HepG2 (cell line): ENCODE measurements at regions not wholly inside any gene's neighbourhood (a gene's known extent, or its start where the extent isn't known, plus 50 kb on each side); places are given as distances from the start of the nearest gene placed in this dataset.

Experiments used
- JUN ChIP-seq: sonication (generic); formaldehyde crosslinking; IDR thresholded peaks from 2 replicates; pipeline ENCODE4 v1.4.0; 2020; ENCODE audit warnings: mild to moderate bottlenecking, missing genetic modification reagents
- TAF15 ChIP-seq: fragments of 200-400 bp; formaldehyde crosslinking; IDR thresholded peaks from one replicate; pipeline ENCODE4 v1.6.1; 2018; ENCODE audit warnings: mild to moderate bottlenecking, low read depth, low read length; ENCODE audit not compliant: poor library complexity, severe bottlenecking
- ZNF644 ChIP-seq: IDR thresholded peaks from 2 replicates; pipeline ENCODE4 v1.6.1; 2016; ENCODE audit warnings: low read depth
- TF ChIP-seq, protein P1 (sequence below): sonication (generic); formaldehyde crosslinking; IDR thresholded peaks from 2 replicates; pipeline ENCODE4 v1.4.0; 2020; ENCODE audit warnings: mild to moderate bottlenecking, missing genetic modification reagents, borderline replicate concordance
- TF ChIP-seq, protein P2 (sequence below): sonication (generic); formaldehyde crosslinking; IDR thresholded peaks from 2 replicates; pipeline ENCODE4 v1.8.1; 2022; ENCODE audit warnings: mild to moderate bottlenecking, missing genetic modification reagents
- TF ChIP-seq, protein P3 (sequence below): sonication (generic); formaldehyde crosslinking; IDR thresholded peaks from 2 replicates; pipeline ENCODE4 v1.9.0; 2021; ENCODE audit warnings: missing genetic modification reagents, borderline replicate concordance
- TF ChIP-seq, protein P4 (sequence below): sonication (generic); formaldehyde crosslinking; IDR thresholded peaks from 2 replicates; pipeline ENCODE4 v1.5.1; 2020; ENCODE audit warnings: mild to moderate bottlenecking, missing genetic modification reagents, moderate library complexity

DNA sequence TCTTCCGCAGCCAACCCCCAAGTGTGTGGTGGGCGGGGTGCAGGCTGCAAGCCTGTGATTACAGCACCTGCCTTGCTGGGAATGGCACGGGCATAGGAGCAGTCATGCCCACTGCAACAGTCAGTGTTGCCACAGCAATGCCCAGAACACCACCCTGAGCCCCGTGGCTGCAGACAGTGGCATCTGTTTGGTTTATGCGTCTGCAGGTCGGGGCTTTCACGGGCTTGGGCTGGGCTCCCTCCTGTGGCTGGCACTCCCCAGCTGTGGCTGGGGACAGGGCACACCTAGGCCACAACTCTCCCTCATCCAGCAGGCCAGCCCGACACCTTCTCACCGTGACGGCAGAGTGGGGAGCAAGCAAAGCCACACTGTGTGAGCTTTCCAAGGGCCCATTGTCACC lies 115.3 kb upstream of the C1QTNF9B start (continued):
- TF ChIP-seq, protein P1, sequence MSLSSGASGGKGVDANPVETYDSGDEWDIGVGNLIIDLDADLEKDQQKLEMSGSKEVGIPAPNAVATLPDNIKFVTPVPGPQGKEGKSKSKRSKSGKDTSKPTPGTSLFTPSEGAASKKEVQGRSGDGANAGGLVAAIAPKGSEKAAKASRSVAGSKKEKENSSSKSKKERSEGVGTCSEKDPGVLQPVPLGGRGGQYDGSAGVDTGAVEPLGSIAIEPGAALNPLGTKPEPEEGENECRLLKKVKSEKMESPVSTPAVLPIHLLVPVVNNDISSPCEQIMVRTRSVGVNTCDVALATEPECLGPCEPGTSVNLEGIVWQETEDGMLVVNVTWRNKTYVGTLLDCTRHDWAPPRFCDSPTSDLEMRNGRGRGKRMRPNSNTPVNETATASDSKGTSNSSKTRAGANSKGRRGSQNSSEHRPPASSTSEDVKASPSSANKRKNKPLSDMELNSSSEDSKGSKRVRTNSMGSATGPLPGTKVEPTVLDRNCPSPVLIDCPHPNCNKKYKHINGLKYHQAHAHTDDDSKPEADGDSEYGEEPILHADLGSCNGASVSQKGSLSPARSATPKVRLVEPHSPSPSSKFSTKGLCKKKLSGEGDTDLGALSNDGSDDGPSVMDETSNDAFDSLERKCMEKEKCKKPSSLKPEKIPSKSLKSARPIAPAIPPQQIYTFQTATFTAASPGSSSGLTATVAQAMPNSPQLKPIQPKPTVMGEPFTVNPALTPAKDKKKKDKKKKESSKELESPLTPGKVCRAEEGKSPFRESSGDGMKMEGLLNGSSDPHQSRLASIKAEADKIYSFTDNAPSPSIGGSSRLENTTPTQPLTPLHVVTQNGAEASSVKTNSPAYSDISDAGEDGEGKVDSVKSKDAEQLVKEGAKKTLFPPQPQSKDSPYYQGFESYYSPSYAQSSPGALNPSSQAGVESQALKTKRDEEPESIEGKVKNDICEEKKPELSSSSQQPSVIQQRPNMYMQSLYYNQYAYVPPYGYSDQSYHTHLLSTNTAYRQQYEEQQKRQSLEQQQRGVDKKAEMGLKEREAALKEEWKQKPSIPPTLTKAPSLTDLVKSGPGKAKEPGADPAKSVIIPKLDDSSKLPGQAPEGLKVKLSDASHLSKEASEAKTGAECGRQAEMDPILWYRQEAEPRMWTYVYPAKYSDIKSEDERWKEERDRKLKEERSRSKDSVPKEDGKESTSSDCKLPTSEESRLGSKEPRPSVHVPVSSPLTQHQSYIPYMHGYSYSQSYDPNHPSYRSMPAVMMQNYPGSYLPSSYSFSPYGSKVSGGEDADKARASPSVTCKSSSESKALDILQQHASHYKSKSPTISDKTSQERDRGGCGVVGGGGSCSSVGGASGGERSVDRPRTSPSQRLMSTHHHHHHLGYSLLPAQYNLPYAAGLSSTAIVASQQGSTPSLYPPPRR (CRISPR knock-in tag) = no peak
- TF ChIP-seq TAF15 (no peak), JUN (no peak), ZNF644 (no peak)
- TF ChIP-seq, protein P2, sequence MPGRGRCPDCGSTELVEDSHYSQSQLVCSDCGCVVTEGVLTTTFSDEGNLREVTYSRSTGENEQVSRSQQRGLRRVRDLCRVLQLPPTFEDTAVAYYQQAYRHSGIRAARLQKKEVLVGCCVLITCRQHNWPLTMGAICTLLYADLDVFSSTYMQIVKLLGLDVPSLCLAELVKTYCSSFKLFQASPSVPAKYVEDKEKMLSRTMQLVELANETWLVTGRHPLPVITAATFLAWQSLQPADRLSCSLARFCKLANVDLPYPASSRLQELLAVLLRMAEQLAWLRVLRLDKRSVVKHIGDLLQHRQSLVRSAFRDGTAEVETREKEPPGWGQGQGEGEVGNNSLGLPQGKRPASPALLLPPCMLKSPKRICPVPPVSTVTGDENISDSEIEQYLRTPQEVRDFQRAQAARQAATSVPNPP (CRISPR knock-in tag) = no peak
- TF ChIP-seq, protein P3, sequence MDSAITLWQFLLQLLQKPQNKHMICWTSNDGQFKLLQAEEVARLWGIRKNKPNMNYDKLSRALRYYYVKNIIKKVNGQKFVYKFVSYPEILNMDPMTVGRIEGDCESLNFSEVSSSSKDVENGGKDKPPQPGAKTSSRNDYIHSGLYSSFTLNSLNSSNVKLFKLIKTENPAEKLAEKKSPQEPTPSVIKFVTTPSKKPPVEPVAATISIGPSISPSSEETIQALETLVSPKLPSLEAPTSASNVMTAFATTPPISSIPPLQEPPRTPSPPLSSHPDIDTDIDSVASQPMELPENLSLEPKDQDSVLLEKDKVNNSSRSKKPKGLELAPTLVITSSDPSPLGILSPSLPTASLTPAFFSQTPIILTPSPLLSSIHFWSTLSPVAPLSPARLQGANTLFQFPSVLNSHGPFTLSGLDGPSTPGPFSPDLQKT (CRISPR knock-in tag) = no peak
- TF ChIP-seq, protein P4, sequence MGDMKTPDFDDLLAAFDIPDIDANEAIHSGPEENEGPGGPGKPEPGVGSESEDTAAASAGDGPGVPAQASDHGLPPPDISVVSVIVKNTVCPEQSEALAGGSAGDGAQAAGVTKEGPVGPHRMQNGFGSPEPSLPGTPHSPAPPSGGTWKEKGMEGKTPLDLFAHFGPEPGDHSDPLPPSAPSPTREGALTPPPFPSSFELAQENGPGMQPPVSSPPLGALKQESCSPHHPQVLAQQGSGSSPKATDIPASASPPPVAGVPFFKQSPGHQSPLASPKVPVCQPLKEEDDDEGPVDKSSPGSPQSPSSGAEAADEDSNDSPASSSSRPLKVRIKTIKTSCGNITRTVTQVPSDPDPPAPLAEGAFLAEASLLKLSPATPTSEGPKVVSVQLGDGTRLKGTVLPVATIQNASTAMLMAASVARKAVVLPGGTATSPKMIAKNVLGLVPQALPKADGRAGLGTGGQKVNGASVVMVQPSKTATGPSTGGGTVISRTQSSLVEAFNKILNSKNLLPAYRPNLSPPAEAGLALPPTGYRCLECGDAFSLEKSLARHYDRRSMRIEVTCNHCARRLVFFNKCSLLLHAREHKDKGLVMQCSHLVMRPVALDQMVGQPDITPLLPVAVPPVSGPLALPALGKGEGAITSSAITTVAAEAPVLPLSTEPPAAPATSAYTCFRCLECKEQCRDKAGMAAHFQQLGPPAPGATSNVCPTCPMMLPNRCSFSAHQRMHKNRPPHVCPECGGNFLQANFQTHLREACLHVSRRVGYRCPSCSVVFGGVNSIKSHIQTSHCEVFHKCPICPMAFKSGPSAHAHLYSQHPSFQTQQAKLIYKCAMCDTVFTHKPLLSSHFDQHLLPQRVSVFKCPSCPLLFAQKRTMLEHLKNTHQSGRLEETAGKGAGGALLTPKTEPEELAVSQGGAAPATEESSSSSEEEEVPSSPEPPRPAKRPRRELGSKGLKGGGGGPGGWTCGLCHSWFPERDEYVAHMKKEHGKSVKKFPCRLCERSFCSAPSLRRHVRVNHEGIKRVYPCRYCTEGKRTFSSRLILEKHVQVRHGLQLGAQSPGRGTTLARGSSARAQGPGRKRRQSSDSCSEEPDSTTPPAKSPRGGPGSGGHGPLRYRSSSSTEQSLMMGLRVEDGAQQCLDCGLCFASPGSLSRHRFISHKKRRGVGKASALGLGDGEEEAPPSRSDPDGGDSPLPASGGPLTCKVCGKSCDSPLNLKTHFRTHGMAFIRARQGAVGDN (CRISPR knock-in tag) = no peak
